GM21576 (cell line): ENCODE measurements at regions not wholly inside any gene's neighbourhood (a gene's known extent, or its start where the extent isn't known, plus 50 kb on each side); places are given as distances from the start of the nearest gene placed in this dataset.

Source experiments
- ATAC-seq: cut with Tn5 transposase; IDR thresholded peaks from one replicate; pipeline ENCODE4 v1.9.1; 2021; ENCODE audit warnings: mild to moderate bottlenecking, moderate library complexity; ENCODE audit not compliant: unreplicated experiment

DNA sequence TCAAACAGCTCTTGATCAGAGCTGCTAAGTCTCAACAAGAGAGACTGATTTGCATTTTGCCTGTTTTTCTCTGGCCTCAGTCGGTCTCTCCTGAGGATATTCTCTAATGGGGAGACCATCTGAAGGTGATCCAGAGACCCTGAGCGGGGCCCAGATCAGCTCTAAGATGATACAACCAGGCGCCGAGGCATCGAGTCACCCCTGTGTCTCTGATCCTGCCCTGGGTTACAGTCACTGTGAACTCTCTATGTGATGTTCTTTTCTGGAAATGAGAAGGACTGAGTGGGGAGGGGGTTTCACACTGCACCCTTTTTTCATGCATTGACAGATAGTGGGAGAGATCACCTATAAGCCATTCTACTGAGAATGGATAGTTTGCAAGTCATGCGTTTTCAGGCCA is 247.6 kb upstream of the PWP1 start:
- ATAC-seq, result no peak

DNA sequence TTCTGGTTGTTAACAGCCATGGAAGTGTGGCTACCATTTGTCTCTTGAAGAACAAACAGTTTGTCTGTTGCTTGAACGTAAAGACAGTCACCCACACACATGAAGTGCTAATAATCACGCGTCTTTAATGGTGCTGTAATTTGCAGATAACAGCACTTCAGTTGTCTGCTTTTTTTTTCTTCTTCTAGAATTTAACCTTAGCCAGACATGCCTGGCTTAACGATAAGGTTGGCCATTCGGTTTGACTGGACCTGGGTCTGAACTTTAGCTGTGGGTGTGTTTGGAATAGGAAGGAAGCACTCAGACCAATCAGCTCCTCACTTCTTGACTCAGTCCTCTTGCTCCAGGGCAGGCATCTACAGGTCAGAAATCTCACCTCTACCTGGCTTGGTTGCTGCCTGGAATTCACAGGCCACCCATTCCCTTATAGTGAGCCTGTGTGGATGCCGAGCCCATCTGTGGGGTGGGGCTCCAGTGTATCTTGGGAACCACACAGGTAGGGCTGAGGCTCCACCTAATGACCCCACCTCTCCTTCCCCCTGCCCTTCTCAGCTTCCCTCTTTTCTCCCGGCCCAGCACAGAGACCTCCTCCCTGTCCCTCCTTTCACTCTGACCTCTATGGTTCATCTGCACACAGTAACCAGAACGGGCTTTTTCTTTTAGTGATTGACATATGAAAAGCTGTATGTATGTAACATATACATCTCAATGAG is 246.4 kb upstream of the PWP1 start:
- ATAC-seq, result no peak

DNA sequence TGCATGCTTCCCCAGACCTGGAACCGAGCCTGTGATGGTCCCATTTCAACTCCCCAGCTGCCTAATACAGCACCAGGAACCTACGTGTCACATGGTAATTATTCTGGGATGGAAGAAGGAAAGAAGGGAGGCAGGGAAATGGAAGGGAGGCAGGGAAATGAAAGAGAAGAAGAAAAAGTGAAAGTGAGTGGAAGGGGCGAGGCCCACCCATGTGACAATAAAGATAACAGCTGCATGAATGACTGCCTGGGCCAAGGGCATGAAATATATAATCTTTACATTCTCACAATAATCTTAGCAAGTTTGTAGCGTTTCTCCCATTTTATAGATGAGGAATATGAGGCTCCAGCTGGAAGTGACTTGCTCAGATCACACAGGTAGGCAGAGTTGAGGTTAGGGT is 245.0 kb upstream of the PWP1 start:
- ATAC-seq, result no peak

DNA sequence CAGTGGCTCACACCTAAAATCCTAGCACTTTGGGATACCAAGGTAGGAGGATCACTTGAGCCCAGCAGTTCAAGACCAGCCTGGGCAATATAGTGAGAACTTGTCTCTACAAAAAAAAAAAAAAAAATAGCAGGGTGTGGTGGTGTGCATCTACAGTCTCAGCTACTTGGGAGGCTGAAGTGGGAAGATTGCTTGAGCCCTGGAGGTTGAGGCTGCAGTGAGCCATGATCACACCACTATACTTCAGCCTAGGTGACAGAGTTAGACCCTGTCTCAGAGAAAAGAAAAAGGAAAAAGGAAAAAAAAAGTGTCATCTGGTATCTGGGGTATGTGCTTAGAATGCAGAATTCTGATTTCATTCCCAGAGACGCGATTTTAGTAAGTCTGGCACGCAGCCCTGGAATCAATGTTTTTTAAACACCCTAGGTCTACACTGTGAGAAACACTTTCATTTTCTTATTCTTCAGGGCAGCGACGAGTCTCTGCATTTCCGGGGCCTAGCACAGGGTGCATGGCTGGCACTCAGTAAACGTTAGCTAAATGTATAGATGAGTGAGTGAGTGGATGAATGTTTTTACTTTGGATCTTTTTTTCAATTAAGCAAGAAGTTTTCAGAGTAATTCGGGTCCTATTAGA is 243.8 kb upstream of the PWP1 start:
- no peak for ATAC-seq

DNA sequence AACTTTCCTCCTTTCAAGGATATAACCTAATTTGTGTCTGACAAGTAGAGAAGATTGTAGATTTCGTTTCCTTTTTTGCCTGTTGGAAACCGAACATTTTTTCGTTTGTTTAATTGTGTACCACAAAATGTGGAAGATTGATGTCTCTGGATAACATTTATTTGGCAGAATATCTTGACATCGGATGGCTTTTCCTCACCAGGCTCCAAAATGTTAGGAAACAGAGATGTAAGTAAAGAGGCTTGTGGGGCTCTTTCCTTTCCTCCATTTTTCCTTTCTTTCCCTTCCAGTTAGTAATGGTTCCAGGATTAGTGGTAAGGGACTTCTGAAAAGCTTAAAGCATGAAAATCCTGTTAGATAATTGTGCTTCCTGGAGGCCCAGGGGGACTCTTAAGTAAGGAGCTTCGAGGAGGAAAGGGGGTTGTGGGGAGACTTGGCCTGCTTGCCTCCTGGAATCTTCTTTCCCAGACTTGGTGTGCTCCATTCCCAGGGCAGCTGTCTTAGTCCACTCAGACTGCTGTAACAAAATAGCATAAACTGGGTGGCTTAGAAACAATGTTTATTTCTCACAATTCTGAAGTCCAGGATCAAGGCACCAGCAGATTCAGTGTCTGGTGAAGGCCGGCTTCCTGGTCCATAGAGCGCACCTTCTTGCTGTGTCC is 243.1 kb upstream of the PWP1 start:
- no peak for ATAC-seq

DNA sequence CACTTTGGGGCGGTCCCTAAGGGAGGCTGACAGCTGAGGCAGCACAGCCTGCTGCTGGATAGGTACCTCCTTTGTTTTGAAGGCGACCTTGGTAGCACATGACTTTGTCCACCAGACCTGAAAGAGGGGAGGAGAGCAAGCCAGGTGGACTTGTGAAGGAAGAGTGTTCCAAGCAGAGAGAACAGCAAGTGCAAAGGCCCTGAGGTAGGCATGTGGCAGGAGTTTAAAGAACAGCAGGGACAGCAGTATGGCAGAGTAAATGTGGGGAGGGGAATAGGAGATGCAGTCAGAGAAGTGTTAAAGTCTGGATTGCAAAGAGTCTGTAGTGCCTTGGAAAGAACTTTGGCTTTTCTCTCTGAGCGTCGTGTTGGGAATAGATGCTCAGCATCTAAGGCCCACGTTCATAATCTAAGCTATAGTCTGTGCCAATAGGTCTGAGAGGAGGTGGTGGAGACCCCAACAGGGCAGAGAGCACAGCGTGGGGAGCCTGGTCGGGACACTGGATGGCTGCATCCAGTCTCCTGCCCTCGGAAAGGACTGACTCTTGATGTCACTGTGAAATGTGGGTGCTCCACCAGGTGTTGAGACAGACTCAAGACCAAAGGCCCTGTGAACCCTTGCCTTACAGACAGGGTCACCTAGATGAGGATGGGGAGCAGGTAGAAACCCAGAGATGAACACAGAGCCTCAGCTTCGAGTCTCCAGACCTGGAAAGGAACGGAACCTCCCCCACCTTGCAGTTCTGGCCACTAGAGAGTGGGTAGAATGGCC is 242.1 kb upstream of the PWP1 start:
- no peak for ATAC-seq

DNA sequence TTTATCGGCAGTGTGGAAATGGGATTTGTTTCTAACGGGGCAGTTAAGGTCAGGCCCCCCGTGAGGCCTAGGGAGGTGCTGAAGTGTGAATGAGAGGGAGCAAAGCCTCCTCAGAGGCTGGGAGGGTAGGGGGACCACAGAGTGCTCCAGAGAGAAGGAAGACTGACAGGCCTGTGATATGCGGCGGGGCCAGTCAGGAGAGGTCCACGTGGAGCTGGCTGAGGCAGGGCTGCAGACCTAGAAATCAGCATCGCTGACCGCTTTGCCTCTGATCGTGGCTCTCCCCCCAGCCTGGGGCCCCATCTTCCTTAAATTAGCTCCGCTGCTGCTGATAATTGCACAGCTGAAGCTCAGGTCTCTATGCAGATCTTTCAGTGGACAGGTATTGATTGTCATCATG is 240.8 kb upstream of the PWP1 start:
- no peak for ATAC-seq

DNA sequence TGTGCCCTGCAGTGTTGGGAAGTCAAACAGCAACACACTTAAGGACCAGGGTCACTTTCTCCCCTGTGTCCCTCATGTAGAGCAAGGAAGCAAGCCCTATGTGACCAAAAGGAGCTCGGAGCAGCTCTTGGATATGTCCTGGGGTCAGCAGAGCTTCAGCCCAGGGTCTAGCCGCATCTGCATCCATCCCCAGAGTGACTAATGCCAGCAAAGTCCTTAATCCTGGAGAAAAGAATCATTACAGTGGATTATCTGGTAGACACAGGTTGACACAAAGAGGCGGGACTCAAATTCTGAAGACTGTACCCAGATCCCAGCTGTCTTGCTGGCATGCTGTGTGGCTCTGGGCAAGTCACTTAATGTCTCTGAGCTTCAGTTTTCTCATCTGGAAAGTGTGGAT is 239.1 kb upstream of the PWP1 start:
- no peak for ATAC-seq

DNA sequence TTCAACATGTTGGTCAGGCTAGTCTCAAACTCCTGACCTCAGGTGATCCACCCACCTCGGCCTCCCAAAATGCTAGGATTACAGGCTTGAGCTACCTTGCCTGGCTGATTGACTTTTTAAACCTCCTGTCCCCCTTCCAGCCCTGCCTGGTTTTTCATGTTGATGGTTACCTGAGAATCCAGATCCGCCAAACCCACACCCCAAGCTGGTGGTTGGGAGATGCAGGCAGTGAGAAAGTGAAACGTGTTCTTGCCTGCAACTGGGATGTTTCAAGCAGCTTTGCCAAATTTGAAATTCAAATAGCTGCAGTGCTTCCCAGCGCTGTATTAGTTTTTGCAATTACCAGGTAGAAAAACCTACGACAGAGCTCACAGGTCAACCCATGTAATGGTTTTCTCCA is 238.3 kb upstream of the PWP1 start:
- ATAC-seq, result no peak

DNA sequence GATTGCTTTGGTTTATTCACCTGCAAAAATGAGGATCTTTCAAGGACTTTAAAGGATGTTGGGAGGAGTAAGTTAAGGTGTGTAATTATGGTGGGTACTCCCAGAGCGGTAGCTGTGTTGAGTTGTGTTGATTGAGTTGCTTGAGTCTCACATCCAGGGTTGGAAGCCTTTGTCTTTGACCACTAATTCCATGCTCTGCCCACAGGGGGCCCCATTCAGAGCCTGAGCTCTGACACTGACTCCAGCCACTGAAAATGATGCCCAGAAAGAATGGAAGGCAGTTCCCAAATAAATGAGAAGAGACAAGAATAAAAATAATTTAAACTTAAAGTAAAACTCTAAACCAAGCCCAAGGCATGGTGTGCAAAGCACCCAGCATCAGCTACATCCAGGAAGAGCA is 237.4 kb upstream of the PWP1 start:
- ATAC-seq, result no peak

DNA sequence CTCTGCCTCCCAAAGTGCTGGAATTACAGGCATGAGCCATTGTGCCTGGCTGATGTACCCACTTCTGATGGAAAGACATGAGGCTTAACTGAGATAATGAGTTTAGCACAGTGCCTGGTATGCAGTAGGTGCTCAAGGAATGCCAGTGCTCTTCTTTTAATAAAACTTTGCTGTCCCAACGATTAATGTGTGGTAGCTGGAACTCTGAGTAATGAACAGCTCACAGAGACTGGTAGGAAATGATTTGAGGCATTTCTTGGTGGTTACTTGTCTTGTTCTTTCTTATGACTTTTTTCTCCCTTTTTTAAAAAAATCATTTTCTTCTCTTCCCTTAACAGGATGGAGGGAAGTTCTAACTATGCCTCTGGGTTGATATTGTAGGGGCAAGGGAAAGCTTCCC is 235.7 kb upstream of the PWP1 start:
- ATAC-seq, result no peak

DNA sequence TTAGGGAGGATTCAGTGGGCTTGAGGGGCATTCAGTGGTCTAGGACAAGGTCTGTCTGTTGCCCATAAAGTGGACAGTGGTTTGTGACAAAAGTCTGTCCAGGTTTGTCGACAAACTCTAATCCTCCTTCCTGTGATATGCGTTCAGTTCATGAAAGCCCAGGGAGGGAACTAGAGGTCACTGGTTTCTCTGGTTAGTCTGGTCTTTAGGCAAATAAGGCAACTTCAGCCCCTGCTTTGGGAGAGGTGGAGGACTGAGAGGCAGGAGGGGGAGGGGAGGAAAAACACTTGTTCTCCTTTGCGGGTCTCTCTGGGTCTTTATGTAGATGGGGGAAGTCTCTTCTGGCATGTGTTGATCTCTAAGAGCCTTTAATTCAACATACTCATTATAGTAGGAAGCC is 235.1 kb upstream of the PWP1 start:
- ATAC-seq, result no peak

DNA sequence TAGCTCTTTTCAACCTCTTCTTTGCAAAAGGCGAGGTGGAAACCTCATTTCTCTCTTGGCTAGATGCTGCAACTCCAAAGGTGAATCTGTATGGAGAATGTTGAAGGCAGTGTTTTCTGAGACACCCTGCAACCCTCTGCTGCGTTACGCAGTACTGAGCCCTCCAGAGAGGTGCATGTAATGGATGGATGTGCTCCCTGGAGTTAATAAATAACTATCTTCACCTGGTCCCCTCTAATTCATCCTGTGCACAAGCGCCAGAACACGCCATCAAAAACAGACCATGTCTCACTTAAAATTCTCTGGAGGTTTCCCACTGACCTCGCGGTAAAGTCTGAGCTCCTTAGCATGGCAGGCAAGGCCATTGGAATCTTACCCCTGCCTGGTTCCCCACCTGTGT is 234.4 kb upstream of the PWP1 start:
- ATAC-seq, result no peak

DNA sequence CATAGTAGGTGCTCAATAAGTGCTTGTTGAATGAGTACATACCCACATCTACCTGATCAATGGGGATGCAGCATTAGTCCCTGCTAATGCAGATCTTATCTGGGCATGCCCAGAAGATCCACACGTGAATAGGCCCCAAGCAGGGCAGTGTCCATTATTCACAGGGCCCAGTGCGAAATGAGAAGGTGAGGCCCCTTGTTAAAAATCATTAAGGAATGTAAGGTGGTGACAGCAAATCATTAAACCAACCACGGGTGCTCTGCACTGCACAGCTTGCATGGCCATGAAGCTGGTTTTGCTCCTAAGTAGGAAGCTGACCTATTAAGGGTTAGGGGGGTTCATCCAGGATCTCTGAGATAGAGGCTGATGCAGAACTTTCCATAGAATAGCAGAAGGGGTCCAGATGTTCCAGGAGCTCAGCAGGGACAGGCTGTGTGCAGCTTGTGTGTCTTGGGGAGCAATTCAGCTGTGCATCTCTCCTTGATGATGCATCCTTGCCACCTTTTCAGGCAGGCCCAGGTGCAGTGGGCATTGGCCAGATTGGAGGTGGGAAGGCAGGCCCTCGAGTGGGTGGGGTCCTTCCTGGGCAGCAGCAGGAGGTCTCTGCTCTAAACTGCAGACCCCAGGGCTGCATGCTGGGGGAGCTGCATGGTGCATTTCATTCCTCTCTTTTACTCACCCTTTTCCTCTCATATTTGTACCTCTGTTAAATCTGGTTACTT is 231.3 kb upstream of the PWP1 start:
- no peak for ATAC-seq

DNA sequence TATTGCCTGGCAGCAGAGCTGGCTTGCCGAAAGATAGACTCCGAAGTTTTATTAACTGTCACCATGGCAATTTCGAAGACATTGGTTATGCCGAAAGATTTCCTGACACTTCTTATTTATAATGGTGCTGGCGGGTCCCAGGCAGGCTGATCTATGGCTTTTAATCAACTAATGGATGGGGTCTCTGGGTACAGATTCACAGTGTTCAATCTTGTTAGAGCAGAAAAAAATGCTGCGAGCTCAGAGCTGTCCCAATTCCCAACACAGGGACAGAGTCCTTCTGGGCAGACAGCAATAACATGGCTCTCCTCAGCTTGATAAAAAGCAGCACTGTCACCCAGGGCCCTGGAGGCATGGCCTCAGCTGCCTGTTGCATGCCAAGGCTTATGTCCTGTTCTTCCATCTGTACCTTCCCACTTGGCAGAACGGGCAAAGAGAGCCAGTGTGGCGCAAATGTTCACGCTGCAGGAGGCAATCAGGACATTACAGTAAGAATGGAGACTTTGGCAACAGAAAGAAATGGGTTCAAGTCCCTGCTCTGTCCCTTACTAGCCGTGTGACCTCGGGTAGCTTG is 228.2 kb upstream of the PWP1 start:
- no peak for ATAC-seq

DNA sequence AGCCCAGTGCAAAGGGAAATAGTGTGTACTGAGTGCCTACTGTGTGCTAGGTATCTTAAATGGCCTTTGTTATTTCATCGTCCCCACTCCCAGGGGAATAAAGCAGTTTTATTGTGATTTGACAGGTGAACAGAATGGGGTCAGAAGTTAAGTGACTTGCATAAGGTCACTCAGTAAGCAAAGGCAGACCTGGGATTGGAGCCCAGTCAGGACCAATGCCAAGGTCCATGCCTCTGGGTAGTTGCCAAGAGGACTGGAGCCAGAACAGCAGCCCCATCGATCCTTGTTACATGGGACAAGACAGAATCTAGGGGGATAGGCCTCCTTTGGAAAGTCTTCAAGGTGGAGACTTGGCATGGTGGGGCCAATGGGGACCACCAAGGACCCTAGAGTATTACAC is 227.4 kb upstream of the PWP1 start:
- no peak for ATAC-seq

DNA sequence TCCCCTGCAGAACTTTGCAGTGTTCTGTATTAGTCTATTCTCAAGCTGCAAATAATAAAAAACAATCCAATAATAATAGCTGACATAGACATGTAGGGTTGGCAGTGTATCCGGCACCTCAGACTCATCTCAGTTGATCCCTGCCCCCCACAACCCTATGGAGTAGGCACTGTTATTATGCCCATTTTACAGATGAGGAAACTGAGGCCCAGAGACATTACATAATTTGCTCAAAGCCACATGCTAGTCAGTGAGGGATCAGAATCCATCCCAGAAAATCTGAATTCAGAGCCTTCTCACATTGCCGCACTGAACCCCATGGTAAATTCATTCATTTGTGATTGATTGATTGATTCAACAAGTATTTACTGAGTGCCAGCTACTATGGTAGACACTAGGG is 226.6 kb upstream of the PWP1 start:
- no peak for ATAC-seq

DNA sequence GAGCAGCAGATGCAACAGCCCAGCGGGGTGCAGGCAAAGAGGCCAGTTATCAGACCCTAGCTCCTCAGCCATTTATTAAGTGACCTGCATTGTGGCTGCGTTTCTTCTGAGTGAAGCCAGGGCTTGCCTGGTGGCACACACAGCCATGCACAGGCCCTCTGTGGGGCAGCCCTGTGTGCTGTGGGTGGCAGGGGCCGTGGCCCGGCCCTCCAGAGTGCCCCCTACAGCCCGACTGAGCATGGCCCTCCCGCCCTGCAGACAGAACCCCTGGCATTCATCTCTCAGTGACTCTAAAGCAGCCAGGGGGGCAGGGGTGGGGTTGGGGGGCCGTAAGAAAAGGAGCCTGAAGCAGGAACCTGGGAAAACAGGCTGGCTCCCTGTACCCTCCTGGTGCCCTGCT is 226.0 kb upstream of the PWP1 start:
- no peak for ATAC-seq

DNA sequence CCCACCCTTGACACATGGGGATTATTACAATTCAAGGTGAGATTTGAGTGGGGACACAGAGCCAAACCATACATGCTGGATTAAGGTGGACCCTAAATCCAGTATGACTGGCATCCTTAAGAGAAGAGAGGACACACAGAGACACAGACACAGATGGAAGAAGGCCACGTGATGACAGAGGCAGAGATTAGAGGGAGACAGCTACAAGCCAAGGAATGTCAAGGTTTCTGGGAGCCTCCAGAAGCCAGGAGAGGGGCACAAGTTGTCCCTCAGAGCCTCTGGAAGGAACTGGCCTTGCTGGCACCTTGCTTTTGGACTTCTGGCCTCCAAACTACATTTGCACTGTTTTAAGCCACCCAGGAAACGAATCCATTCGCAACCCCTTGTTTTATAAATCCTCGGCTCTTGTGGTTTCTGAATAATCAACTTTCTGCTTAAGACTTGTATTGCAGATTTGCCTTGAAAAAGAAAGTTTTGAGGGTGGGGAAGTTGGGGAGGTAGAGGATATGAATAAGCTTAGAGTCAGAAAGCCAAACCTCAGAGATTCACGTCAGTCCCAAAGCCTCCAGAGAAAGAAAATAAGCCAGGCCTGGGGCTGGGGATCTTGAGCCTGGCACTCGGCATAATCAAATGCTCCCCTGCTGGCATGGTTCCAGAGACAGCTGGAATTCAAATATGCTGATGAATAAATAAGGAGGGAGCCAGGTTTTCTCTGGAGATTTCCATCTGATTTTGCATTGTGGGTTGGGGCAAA is 224.2 kb upstream of the PWP1 start:
- ATAC-seq, result no peak
